GM23338 (cell line): ENCODE measurements at regions not wholly inside any gene's neighbourhood (a gene's known extent, or its start where the extent isn't known, plus 50 kb on each side); places are given as distances from the start of the nearest gene placed in this dataset.

Experiments used
- ATAC-seq: fragments of 200-7000 bp; cut with Tn5 transposase; 3 replicates; pipeline ENCODE4 v1.9.1; 2020
- DNase-seq: peaks from one replicate; pipeline ENCODE4 v3.0.0-alpha.2; 2015; ENCODE audit warnings: low spot score
- H2AFZ ChIP-seq: fragments of 200-600 bp; sonication (generic); 2 replicates; pipeline ENCODE4 v1.8.0; 2016; ENCODE audit warnings: antibody characterized with exemption, mild to moderate bottlenecking, moderate library complexity
- H3F3A ChIP-seq: fragments of 200-600 bp; sonication (generic); replicated peaks from 2 replicates; pipeline ENCODE4 v1.8.0; 2017; ENCODE audit warnings: antibody characterized with exemption, mixed run types, low read depth
- H3K27ac ChIP-seq: fragments of 200-600 bp; sonication (generic); 2 replicates; pipeline ENCODE4 v1.6.1; 2016; ENCODE audit warnings: low read depth
- H3K27me3 ChIP-seq: fragments of 200-600 bp; sonication (generic); 2 replicates; pipeline ENCODE4 v1.8.0; 2016; ENCODE audit warnings: mild to moderate bottlenecking, mixed run types, moderate library complexity; ENCODE audit not compliant: insufficient read depth
- H3K36me3 ChIP-seq: fragments of 200-600 bp; sonication (generic); 2 replicates; pipeline ENCODE4 v1.8.0; 2016; ENCODE audit warnings: mild to moderate bottlenecking; ENCODE audit not compliant: insufficient read depth
- H3K4me1 ChIP-seq: fragments of 200-600 bp; sonication (generic); 2 replicates; pipeline ENCODE4 v1.8.0; 2016; ENCODE audit warnings: mild to moderate bottlenecking, moderate library complexity; ENCODE audit not compliant: insufficient read depth
- H3K4me2 ChIP-seq: fragments of 200-600 bp; sonication (generic); 2 replicates; pipeline ENCODE4 v1.7.1; 2017; ENCODE audit warnings: mixed run types
- H3K4me3 ChIP-seq: fragments of 200-600 bp; sonication (generic); 2 replicates; pipeline ENCODE4 v1.6.1; 2016; ENCODE audit warnings: mixed run types
- H3K79me2 ChIP-seq: fragments of 200-600 bp; sonication (generic); replicated peaks from 2 replicates; pipeline ENCODE4 v1.8.0; 2017; ENCODE audit warnings: mild to moderate bottlenecking; ENCODE audit not compliant: insufficient read depth
- H3K9me2 ChIP-seq: fragments of 200-600 bp; sonication (generic); 2 replicates; pipeline ENCODE4 v1.8.0; 2017; ENCODE audit not compliant: insufficient read depth
- H4K20me1 ChIP-seq: fragments of 200-600 bp; sonication (generic); replicated peaks from 2 replicates; pipeline ENCODE4 v1.8.0; 2017; ENCODE audit warnings: mild to moderate bottlenecking; ENCODE audit not compliant: insufficient read depth
- H3K27ac Mint-ChIP-seq: 2 replicates; pipeline ENCODE4 v1.8.0; 2020; ENCODE audit warnings: inconsistent platforms, mild to moderate bottlenecking, moderate library complexity, mixed read lengths
- H3K27me3 Mint-ChIP-seq: 3 replicates; pipeline ENCODE4 v1.8.0; 2022; ENCODE audit warnings: low read depth, mild to moderate bottlenecking, moderate library complexity, mixed read lengths, inconsistent platforms; ENCODE audit not compliant: insufficient read depth, poor library complexity
- H3K36me3 Mint-ChIP-seq: 3 replicates; pipeline ENCODE4 v1.8.0; 2021; ENCODE audit warnings: low read depth, mild to moderate bottlenecking, inconsistent platforms, moderate library complexity, mixed read lengths
- H3K4me1 Mint-ChIP-seq: 3 replicates; pipeline ENCODE4 v1.8.0; 2020; ENCODE audit warnings: mild to moderate bottlenecking, inconsistent platforms, mixed read lengths
- H3K4me3 Mint-ChIP-seq: 3 replicates; pipeline ENCODE4 v1.8.0; 2021; ENCODE audit warnings: moderate library complexity, mild to moderate bottlenecking, inconsistent platforms, mixed read lengths
- H3K9me3 Mint-ChIP-seq: 3 replicates; pipeline ENCODE4 v1.8.0; 2020; ENCODE audit warnings: moderate library complexity, mild to moderate bottlenecking, inconsistent platforms, mixed read lengths
- CREB1 ChIP-seq: fragments of 250-450 bp; sonication (Bioruptor Pico); IDR thresholded peaks from 2 replicates; pipeline ENCODE4 v1.5.0; 2020; ENCODE audit warnings: low read depth, mild to moderate bottlenecking, moderate library complexity
- EZH2 ChIP-seq: fragments of 200-600 bp; sonication (generic); IDR thresholded peaks from one replicate; pipeline ENCODE4 v1.8.0; 2017; ENCODE audit warnings: antibody characterized with exemption, mild to moderate bottlenecking, low read depth; ENCODE audit not compliant: unreplicated experiment
- EZH2phosphoT487 ChIP-seq: fragments of 200-600 bp; sonication (generic); IDR thresholded peaks from one replicate; pipeline ENCODE4 v1.8.1; 2018; ENCODE audit warnings: antibody characterized with exemption; ENCODE audit not compliant: unreplicated experiment
- JUNB ChIP-seq: IDR thresholded peaks from one replicate; pipeline ENCODE4 v1.6.1; 2016; ENCODE audit warnings: antibody characterized with exemption; ENCODE audit not compliant: unreplicated experiment
- NANOG ChIP-seq: IDR thresholded peaks from 2 replicates; pipeline ENCODE4 v1.6.1; 2016; ENCODE audit warnings: antibody characterized with exemption, borderline replicate concordance
- POLR2AphosphoS5 ChIP-seq: IDR thresholded peaks from 2 replicates; pipeline ENCODE4 v1.6.1; 2016; ENCODE audit warnings: antibody characterized with exemption, low read depth
- STAT1 ChIP-seq: IDR thresholded peaks from one replicate; pipeline ENCODE4 v1.6.1; 2016; ENCODE audit warnings: antibody characterized with exemption; ENCODE audit not compliant: unreplicated experiment
- ZNF114 ChIP-seq: fragments of 250-450 bp; sonication (Bioruptor Pico); IDR thresholded peaks from 2 replicates; pipeline ENCODE4 v1.5.0; 2020; ENCODE audit warnings: mild to moderate bottlenecking, moderate library complexity
- ZNF331 ChIP-seq: fragments of 250-450 bp; sonication (Bioruptor Pico); IDR thresholded peaks from 2 replicates; pipeline ENCODE4 v1.5.0; 2020; ENCODE audit warnings: low read depth, mild to moderate bottlenecking, moderate library complexity
- TF ChIP-seq, protein P1 (sequence below), 2 experiments: fragments of 200-600 bp in 1 of 2; sonication (generic) in 1 of 2; conservative IDR thresholded peaks; 2 replicates each; pipeline versions ENCODE4 v1.5.1 to v1.6.1; 2016 to 2017; ENCODE audit warnings: antibody characterized with exemption in 2 of 2, low read depth in 2 of 2, mild to moderate bottlenecking in 2 of 2, moderate library complexity in 1 of 2
- TF ChIP-seq, protein P2 (sequence below): fragments of 250-450 bp; sonication (Bioruptor Pico); IDR thresholded peaks from 2 replicates; pipeline ENCODE4 v1.5.0; 2020; ENCODE audit warnings: mild to moderate bottlenecking, moderate library complexity
- TF ChIP-seq, protein P3 (sequence below): IDR thresholded peaks from one replicate; pipeline ENCODE4 v1.6.1; 2018; ENCODE audit warnings: antibody characterized with exemption; ENCODE audit not compliant: unreplicated experiment
- TF ChIP-seq, protein P4 (sequence below): IDR thresholded peaks from 2 replicates; pipeline ENCODE4 v1.6.1; 2016; ENCODE audit warnings: antibody characterized with exemption

DNA sequence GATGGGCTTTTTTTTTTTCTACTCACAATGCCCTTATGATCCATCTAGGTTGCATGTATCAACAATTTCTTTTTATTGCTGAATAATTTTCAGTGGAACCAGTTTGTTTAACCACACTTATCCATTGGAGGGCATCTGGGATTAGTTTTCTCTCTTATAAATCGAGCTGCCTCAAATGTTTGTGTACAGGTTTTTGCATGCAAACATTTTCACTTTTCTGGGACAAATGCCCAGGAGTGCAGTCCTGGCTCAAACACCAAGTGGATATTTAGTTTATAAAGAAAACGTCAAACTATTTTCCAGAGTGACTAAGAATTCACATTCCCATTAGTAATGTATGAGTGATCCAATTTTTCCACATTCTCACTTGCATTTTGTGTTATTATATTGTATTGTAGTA lies 313.4 kb downstream of the CXCL12 start:
- Histone ChIP-seq H3K36me3 (no peaks in the 10 kb centered on the region), H3K79me2 (no peaks in the 10 kb centered on the region), H3K9me2 (peaks cover 4% of the 10 kb centered on the region; the same call in 1 of the 2 replicates), H3K4me1 (no peaks in the 10 kb centered on the region), H3K4me2 (no peak overlapping the region), H3K27ac (no peak overlapping the region), H4K20me1 (no peaks in the 10 kb centered on the region), H2AFZ (no peak overlapping the region), H3K27me3 (no peaks in the 10 kb centered on the region), H3F3A (no peaks in the 10 kb centered on the region), H3K4me3 (no peak overlapping the region)
- no peaks in the 10 kb centered on the region for H3K27me3 Mint-ChIP-seq
- no peaks in the 10 kb centered on the region for H3K36me3 Mint-ChIP-seq
- H3K4me3 Mint-ChIP-seq, result no peak overlapping the region
- no peak overlapping the region for H3K27ac Mint-ChIP-seq
- no peak for ATAC-seq
- TF ChIP-seq CREB1 (CRISPR knock-in tag), result no peak
- no peak for TF ChIP-seq ZNF114 (CRISPR knock-in tag)
- TF ChIP-seq, protein P1, sequence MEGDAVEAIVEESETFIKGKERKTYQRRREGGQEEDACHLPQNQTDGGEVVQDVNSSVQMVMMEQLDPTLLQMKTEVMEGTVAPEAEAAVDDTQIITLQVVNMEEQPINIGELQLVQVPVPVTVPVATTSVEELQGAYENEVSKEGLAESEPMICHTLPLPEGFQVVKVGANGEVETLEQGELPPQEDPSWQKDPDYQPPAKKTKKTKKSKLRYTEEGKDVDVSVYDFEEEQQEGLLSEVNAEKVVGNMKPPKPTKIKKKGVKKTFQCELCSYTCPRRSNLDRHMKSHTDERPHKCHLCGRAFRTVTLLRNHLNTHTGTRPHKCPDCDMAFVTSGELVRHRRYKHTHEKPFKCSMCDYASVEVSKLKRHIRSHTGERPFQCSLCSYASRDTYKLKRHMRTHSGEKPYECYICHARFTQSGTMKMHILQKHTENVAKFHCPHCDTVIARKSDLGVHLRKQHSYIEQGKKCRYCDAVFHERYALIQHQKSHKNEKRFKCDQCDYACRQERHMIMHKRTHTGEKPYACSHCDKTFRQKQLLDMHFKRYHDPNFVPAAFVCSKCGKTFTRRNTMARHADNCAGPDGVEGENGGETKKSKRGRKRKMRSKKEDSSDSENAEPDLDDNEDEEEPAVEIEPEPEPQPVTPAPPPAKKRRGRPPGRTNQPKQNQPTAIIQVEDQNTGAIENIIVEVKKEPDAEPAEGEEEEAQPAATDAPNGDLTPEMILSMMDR (conservative IDR thresholded peaks at IDR 0.05; ENCODE audit: low read depth in 2 of 2), result no peak
- TF ChIP-seq JUNB, result no peak
- TF ChIP-seq, protein P2, sequence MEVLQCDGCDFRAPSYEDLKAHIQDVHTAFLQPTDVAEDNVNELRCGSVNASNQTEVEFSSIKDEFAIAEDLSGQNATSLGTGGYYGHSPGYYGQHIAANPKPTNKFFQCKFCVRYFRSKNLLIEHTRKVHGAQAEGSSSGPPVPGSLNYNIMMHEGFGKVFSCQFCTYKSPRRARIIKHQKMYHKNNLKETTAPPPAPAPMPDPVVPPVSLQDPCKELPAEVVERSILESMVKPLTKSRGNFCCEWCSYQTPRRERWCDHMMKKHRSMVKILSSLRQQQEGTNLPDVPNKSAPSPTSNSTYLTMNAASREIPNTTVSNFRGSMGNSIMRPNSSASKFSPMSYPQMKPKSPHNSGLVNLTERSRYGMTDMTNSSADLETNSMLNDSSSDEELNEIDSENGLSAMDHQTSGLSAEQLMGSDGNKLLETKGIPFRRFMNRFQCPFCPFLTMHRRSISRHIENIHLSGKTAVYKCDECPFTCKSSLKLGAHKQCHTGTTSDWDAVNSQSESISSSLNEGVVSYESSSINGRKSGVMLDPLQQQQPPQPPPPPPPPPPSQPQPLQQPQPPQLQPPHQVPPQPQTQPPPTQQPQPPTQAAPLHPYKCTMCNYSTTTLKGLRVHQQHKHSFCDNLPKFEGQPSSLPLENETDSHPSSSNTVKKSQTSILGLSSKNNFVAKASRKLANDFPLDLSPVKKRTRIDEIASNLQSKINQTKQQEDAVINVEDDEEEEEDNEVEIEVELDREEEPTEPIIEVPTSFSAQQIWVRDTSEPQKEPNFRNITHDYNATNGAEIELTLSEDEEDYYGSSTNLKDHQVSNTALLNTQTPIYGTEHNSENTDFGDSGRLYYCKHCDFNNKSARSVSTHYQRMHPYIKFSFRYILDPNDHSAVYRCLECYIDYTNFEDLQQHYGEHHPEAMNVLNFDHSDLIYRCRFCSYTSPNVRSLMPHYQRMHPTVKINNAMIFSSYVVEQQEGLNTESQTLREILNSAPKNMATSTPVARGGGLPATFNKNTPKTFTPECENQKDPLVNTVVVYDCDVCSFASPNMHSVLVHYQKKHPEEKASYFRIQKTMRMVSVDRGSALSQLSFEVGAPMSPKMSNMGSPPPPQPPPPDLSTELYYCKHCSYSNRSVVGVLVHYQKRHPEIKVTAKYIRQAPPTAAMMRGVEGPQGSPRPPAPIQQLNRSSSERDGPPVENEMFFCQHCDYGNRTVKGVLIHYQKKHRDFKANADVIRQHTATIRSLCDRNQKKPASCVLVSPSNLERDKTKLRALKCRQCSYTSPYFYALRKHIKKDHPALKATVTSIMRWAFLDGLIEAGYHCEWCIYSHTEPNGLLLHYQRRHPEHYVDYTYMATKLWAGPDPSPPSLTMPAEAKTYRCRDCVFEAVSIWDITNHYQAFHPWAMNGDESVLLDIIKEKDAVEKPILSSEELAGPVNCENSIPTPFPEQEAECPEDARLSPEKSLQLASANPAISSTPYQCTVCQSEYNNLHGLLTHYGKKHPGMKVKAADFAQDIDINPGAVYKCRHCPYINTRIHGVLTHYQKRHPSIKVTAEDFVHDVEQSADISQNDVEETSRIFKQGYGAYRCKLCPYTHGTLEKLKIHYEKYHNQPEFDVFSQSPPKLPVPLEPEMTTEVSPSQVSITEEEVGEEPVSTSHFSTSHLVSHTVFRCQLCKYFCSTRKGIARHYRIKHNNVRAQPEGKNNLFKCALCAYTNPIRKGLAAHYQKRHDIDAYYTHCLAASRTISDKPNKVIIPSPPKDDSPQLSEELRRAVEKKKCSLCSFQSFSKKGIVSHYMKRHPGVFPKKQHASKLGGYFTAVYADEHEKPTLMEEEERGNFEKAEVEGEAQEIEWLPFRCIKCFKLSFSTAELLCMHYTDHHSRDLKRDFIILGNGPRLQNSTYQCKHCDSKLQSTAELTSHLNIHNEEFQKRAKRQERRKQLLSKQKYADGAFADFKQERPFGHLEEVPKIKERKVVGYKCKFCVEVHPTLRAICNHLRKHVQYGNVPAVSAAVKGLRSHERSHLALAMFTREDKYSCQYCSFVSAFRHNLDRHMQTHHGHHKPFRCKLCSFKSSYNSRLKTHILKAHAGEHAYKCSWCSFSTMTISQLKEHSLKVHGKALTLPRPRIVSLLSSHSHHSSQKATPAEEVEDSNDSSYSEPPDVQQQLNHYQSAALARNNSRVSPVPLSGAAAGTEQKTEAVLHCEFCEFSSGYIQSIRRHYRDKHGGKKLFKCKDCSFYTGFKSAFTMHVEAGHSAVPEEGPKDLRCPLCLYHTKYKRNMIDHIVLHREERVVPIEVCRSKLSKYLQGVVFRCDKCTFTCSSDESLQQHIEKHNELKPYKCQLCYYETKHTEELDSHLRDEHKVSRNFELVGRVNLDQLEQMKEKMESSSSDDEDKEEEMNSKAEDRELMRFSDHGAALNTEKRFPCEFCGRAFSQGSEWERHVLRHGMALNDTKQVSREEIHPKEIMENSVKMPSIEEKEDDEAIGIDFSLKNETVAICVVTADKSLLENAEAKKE (CRISPR knock-in tag), result no peak
- TF ChIP-seq POLR2AphosphoS5, result no peak
- TF ChIP-seq EZH2, result no peak
- no peak for TF ChIP-seq NANOG
- TF ChIP-seq EZH2phosphoT487, result no peak
- TF ChIP-seq STAT1, result no peak
- TF ChIP-seq, protein P3, sequence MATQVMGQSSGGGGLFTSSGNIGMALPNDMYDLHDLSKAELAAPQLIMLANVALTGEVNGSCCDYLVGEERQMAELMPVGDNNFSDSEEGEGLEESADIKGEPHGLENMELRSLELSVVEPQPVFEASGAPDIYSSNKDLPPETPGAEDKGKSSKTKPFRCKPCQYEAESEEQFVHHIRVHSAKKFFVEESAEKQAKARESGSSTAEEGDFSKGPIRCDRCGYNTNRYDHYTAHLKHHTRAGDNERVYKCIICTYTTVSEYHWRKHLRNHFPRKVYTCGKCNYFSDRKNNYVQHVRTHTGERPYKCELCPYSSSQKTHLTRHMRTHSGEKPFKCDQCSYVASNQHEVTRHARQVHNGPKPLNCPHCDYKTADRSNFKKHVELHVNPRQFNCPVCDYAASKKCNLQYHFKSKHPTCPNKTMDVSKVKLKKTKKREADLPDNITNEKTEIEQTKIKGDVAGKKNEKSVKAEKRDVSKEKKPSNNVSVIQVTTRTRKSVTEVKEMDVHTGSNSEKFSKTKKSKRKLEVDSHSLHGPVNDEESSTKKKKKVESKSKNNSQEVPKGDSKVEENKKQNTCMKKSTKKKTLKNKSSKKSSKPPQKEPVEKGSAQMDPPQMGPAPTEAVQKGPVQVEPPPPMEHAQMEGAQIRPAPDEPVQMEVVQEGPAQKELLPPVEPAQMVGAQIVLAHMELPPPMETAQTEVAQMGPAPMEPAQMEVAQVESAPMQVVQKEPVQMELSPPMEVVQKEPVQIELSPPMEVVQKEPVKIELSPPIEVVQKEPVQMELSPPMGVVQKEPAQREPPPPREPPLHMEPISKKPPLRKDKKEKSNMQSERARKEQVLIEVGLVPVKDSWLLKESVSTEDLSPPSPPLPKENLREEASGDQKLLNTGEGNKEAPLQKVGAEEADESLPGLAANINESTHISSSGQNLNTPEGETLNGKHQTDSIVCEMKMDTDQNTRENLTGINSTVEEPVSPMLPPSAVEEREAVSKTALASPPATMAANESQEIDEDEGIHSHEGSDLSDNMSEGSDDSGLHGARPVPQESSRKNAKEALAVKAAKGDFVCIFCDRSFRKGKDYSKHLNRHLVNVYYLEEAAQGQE, result no peak
- no peak for TF ChIP-seq ZNF331 (CRISPR knock-in tag)
- TF ChIP-seq, protein P4, sequence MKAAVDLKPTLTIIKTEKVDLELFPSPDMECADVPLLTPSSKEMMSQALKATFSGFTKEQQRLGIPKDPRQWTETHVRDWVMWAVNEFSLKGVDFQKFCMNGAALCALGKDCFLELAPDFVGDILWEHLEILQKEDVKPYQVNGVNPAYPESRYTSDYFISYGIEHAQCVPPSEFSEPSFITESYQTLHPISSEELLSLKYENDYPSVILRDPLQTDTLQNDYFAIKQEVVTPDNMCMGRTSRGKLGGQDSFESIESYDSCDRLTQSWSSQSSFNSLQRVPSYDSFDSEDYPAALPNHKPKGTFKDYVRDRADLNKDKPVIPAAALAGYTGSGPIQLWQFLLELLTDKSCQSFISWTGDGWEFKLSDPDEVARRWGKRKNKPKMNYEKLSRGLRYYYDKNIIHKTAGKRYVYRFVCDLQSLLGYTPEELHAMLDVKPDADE, result no peak
- H3K4me1 Mint-ChIP-seq, result no peaks in the 10 kb centered on the region
- H3K9me3 Mint-ChIP-seq, result no peaks in the 10 kb centered on the region
- DNase-seq, result no peak
